HG03097 (cell line): ENCODE measurements at regions not wholly inside any gene's neighbourhood (a gene's known extent, or its start where the extent isn't known, plus 50 kb on each side); places are given as distances from the start of the nearest gene placed in this dataset.

Source experiments
- ATAC-seq: cut with Tn5 transposase; IDR thresholded peaks from one replicate; pipeline ENCODE4 v1.9.1; 2021; ENCODE audit not compliant: unreplicated experiment, low FRiP score

DNA sequence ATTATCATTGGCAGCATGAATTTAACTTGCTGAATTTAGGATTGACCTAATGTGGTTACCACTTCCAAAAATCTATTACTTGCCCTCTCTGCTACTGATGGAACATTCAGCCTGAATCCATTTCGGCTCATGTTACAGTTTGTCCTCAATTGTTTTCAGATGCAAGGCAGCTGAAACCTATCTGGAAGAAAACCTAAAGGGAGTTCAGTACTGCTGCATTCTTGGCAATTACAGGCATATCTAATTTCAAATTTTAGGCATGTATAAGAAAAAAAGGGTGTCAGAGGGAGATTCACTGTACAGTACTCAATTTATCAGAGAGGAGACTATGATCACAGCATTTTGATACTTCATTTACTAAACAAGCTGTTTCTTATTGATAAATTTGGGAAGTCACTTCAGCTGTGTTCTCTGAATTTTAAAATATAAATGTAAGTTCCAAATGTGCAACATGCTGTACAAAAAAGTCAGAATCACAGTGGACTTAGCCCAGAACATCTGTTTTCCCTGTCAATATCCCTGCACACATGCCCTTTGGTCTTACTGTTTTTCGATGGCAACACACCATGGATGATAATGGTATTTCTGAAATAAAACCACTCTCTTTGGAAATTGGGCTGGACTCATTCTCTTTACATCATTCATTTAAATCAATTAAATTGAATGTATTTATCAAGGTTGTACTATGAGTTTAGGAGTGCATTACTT is 651.6 kb upstream of the ADGRL4 start:
- no peak for ATAC-seq

DNA sequence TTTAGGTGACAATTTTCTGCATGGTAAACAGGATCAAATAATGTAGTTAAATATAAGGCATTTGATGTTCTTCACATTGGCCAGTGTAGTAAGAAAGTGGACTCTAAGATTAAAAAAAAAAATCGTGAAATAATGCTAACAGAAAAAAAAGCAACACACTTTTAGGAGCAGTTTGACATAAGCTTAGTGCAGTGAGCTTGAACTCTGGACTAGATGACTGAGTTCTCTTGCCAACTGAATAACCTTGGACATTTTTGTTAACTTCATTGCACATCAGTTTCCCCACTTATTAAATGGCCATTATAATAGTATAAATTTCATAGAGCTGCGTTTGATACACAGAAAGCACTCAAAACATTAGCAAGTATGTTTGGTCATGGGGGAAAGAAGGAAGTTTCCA is 649.3 kb upstream of the ADGRL4 start:
- ATAC-seq = no peak

GRCh38 chr1:79652426-79652825 is 645.9 kb upstream of the ADGRL4 start:
- ATAC-seq = no peak

GRCh38 chr1:79648126-79648525 is 641.6 kb upstream of the ADGRL4 start:
- no peak for ATAC-seq

- ATAC-seq = no peak
These were observed 640.4 kb upstream of the ADGRL4 start for GRCh38 chr1:79646880-79647279.

DNA sequence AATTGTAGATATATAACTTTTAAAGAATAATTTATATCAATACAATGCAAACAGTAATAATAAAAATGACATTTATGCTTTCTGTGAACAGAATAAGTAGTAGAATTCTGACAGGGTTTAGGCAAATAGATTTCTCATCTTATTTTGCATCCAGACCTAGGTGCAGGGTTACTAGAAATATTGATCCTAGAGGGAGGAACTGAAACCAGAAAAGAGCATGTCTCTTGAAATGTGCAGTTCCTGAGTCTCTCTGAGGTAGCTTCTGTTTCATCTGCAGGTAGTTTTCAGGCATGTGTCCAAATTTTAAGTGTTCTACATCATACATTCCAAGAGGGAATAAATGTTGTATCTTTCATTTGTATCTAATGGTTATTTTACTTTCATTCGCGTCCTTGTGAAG is 631.9 kb upstream of the ADGRL4 start:
- peak; percentile 98 for ATAC-seq

GRCh38 chr1:79633456-79633855 is 626.9 kb upstream of the ADGRL4 start:
- ATAC-seq = no peak

DNA sequence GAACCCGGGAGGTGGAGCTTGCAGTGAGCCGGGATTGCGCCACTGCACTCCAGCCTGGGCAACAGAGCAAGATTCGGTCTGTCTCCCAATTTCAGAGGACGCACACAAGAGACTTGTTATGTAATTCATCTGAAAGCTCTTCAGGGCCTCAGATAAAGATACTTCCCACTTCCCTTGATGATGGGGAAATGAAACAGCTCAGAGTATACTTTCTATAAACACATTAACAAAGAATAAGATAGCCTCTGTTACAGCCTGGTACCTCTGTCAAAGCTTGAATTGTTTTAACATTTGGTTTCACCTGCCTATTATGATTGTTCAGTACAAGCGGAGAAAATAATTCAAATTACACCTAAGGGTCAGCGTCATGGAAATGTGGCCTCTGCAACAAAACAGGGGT is 622.9 kb upstream of the ADGRL4 start:
- no peak for ATAC-seq

GRCh38 chr1:79617777-79618176 is 611.2 kb upstream of the ADGRL4 start:
- no peak for ATAC-seq

- ATAC-seq = no peak
These were observed 608.2 kb upstream of the ADGRL4 start for GRCh38 chr1:79614762-79615161.

GRCh38 chr1:79614106-79614505 is 607.6 kb upstream of the ADGRL4 start:
- ATAC-seq = no peak

GRCh38 chr1:79613046-79613445 is 606.5 kb upstream of the ADGRL4 start:
- no peak for ATAC-seq

DNA sequence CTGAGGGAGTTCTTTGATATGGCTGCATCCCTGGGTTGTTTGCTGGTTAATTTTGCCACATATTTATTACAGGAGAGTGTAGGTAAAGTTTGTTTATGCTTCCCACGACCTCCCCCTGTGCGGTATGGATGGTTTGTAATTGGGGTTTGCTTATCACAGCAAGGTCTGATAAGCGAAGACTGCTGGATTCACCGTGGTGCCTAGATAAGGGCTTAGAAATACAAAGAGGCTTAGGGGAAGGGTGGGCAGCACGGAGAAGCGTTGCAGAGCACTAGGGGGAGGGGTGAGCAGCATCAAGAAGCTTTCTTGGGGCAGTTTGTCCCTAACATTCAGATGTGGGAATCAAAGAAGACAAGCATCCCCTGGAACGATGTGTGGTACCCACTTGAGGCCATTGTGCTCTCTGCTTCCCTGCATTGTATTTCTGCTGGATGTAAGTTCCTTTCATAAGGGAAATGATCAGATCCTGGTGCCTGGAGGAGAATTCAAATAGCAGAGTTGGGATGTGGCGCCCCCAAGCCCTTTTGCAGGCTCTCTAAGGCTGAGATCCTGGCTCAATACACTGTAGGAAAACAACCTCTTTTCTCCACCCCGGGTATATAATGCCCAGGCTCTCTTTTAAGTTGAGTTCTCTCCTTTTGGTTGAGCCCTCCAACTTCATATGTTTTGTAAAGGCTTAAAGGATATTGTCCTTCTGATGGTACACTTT is 598.1 kb upstream of the ADGRL4 start:
- no peak for ATAC-seq

GRCh38 chr1:79603843-79604242 is 597.3 kb upstream of the ADGRL4 start:
- ATAC-seq = no peak

DNA sequence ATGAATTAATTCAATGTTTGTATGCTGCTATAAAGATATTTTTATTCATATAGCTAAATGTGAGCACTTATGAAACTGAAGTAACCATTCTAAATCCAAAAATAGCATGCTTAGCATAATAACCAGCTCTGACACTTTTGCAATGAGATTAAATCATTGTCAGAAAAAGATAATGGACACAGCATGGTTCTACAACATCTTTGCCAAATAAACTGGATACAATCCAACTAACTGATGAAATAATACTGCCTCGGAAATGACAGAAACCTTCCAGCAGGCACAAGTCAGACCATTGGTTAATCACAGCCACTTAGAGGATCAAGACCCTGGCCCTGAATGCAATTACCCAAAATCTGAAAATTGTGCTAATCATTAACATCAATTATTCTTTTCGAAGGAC is 592.7 kb upstream of the ADGRL4 start:
- no peak for ATAC-seq

DNA sequence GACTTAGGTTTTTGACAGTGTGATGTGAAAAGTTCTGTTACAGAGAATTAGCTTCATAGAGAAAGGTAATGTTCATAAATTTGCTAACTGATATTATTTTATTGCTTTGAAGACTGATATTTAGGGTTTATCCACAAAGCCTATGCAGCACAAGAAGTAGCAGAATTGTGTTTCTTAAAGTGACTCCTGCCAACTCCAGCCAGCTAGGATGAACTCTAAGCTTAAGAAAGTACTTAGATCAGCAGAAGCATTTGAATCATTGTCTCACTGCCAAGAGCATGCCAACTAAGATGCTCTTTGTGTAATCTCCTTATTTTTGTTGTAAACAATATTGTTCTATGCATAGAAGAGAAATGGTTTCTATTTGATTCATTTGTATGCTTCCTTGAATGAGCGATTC is 589.4 kb upstream of the ADGRL4 start:
- no peak for ATAC-seq

DNA sequence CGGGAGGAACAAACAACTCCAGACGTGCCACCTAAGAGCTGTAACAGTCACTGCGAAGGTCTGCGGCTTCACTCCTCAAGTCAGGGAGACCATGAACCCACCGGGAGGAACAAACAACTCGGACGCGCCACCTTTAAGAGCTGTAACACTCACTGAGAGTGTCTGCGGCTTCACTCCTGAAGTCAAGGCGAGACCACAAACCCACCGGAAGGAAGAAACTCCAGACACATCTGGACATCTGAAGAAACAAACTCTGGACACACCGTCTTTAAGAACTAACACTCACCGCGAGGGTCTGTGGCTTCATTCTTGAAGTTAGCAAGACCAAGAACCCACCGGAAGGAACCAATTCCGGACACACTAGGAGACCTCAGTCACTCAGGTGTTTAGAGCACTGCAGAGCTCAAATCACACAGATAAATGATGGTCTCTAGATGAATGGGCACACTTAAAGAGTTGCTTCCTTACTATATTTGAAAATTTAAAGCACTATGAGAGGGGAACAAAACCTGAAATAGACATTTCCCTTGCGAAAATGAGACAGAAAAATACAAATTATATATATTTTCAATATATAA is 587.7 kb upstream of the ADGRL4 start:
- no peak for ATAC-seq

GRCh38 chr1:79592707-79593106 is 586.2 kb upstream of the ADGRL4 start:
- ATAC-seq = no peak

DNA sequence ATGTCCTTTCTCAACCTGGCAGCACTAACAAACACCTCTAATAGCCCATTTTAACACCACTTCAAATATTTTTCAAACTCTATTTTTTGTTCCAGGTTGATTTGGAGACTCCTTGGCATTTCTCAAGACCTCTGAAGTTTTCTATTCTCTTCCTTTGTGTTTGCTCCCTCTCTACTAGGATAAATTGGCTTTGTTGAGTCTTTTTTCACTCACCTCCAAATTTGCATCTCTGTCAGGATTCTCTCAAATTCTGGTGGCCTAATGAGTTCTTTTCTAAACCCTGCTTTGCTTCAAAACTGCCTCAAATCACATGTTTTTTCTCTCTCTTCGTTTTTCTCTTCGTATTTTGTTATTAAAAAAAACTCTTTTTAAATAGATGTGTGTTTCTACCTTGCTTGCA is 582.2 kb upstream of the ADGRL4 start:
- ATAC-seq = no peak

DNA sequence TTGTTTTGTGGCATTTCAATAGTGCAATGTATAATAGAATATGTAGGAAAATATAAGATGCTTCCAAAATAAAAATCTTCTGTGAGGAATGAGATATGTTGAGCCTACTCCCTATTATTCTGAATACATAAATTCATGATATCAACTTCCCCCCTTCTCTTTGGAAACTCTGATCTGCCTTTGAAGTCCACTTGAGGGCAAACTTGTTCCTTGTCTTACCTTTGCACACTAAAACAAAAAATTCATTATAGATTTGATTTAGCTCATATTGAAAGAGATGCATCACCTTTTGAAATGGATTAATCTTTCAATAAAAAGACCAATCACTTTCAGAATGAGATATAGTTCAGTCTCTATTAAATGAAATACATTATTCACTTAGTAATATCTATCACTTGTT is 580.7 kb upstream of the ADGRL4 start:
- no peak for ATAC-seq

DNA sequence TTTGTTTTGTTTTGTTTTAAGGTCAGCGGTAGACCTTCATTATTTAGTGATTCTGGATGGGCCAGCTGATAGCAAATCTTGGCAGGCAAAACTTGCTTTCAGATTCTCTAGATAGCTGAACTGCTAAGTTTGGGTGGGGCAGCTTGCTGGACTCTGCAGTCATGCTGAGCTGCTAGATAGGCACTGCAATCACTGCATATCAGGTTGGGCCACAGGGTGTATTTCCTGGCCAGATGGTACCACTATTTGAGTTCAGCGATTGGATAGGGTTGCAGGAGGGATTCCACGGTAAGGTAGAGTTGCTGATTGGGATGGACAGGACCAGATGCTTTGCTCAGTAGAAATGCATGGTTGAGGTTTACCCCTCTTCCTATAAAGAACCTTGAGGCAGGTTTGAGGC is 579.3 kb upstream of the ADGRL4 start:
- no peak for ATAC-seq

GRCh38 chr1:79575424-79575823 is 568.9 kb upstream of the ADGRL4 start:
- ATAC-seq = no peak
